ENCODE measurements at regions not wholly inside any gene's neighbourhood (a gene's known extent, or its start where the extent isn't known, plus 50 kb on each side); places are given as distances from the start of the nearest gene placed in this dataset.

DNA sequence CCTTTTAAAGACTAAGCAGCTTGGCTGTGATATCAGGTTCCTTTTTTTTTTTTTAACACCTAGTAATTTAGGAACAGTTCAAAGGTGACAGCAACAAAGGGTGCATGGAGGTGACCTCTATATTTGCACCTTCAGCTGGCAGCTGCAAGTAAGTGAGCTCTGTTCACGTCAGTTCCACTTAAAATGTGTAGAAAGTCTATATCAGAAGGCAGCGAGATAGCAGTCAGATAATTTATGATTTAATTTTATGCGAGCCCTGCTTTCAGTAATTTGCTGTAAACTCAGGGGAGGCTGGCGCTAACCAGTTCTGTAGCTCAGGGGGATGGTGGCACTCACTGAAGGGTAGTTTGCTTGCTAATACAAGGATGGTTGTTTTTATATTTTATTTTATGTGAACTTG lies 602.8 kb upstream of the MMS22L start:
- TF ChIP-seq FOSL1 (IDR thresholded peaks at IDR 0.05; ENCODE audit: low read depth) (no peak), SP1 (IDR thresholded peaks at IDR 0.05; ENCODE audit: low read depth) (no peak)
- H3K9me3 ChIP-seq (ENCODE audit: control insufficient read depth in 1 of 2, insufficient read depth in 1 of 2, low read depth in 1 of 2, low read length in 2 of 2), result no peaks in the 10 kb centered on the region
- no peaks in the 10 kb centered on the region for H3K36me3 ChIP-seq (ENCODE audit: control insufficient read depth in 1 of 2, insufficient read depth in 2 of 2, low read length in 2 of 2)
- ATAC-seq (no peak), DNase-seq (ENCODE audit: low read depth, low spot score) (no peak)
- RAD21 ChIA-PET (ENCODE audit: low non-redundant PET in 1 of 2, low total read pairs in 2 of 2, uncharacterized antibody in 2 of 2, unreplicated experiment in 2 of 2), result no interaction called here
- no peaks in the 10 kb centered on the region for H3K4me1 ChIP-seq (ENCODE audit: control insufficient read depth in 1 of 2, insufficient read depth in 2 of 2, low read length in 2 of 2)
- intact Hi-C loops (cut with micrococcal nuclease), result no loop called here
- POLR2A ChIA-PET, result no interaction called here
- H2AFZ ChIP-seq (ENCODE audit: low read depth, low read length, poor library complexity, severe bottlenecking), result no peak overlapping the region
- H3K27me3 ChIP-seq (ENCODE audit: insufficient read depth, low read length), result peaks cover 5% of the 10 kb centered on the region; the same call in 1 of the 2 replicates
- no peaks in the 10 kb centered on the region for H4K20me1 ChIP-seq (ENCODE audit: insufficient read depth)
- BruUV-seq (replicated peaks), result no TSS peak
- no peaks in the 10 kb centered on the region for H3K79me2 ChIP-seq (ENCODE audit: insufficient read depth, low read length)
- CTCF ChIA-PET, result no interaction called here
- H3K9ac ChIP-seq (ENCODE audit: low read length), result no peak overlapping the region
- H3K27ac ChIP-seq (ENCODE audit: low read depth, low read length), result no peak overlapping the region
- no peak overlapping the region for H3K4me3 ChIP-seq (replicated peaks in 1 of 2; ENCODE audit: low read depth in 1 of 2, low read length in 2 of 2)
- no peak overlapping the region for H3K4me2 ChIP-seq (ENCODE audit: low read length)
- H3K9me2 ChIP-seq (ENCODE audit: insufficient read depth), result no peaks in the 10 kb centered on the region

DNA sequence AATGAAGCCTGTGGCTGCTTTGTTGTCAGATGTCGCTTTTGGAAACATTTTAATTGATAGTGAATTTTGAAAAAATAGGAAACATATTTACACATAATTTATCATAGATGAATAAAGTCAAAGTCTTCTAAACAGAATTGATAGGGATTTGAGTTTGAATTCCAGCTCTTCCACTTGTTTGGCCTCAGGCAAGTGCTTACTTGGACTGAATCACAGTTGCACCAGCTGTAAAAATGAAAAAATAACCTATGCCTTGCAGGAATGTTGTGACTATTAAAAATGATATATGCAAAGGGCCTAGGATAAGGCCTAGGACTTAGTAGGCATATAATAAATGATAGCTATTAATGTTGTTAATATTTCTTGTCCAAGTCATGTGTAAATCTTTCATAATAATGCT lies 618.5 kb upstream of the MMS22L start:
- RAD21 ChIA-PET (ENCODE audit: low non-redundant PET in 1 of 2, low total read pairs in 2 of 2, uncharacterized antibody in 2 of 2, unreplicated experiment in 2 of 2), result no interaction called here
- Histone ChIP-seq H3K79me2 (ENCODE audit: insufficient read depth, low read length) (no peaks in the 10 kb centered on the region), H3K9me2 (ENCODE audit: insufficient read depth) (no peaks in the 10 kb centered on the region), H3K27ac (ENCODE audit: low read depth, low read length) (no peak overlapping the region), H3K4me2 (ENCODE audit: low read length) (no peak overlapping the region), H3K4me1 (ENCODE audit: control insufficient read depth in 1 of 2, insufficient read depth in 2 of 2, low read length in 2 of 2) (no peaks in the 10 kb centered on the region), H4K20me1 (ENCODE audit: insufficient read depth) (no peaks in the 10 kb centered on the region), H3K27me3 (ENCODE audit: insufficient read depth, low read length) (peaks cover 6% of the 10 kb centered on the region; the same call in 1 of the 2 replicates), H3K9ac (ENCODE audit: low read length) (no peak overlapping the region), H3K36me3 (ENCODE audit: control insufficient read depth in 1 of 2, insufficient read depth in 2 of 2, low read length in 2 of 2) (no peaks in the 10 kb centered on the region), H3K9me3 (ENCODE audit: control insufficient read depth in 1 of 2, insufficient read depth in 1 of 2, low read depth in 1 of 2, low read length in 2 of 2) (no peaks in the 10 kb centered on the region), H2AFZ (ENCODE audit: low read depth, low read length, poor library complexity, severe bottlenecking) (no peak overlapping the region), H3K4me3 (replicated peaks in 1 of 2; ENCODE audit: low read depth in 1 of 2, low read length in 2 of 2) (no peak overlapping the region)
- DNase-seq (ENCODE audit: low read depth, low spot score), result no peak
- POLR2A ChIA-PET, result no interaction called here
- ATAC-seq, result no peak
- intact Hi-C loops (cut with micrococcal nuclease), result no loop called here
- CTCF ChIA-PET, result no interaction called here
- no TSS peak for BruUV-seq (replicated peaks)
- TF ChIP-seq EZH2phosphoT487 (IDR thresholded peaks at IDR 0.05; ENCODE audit: borderline replicate concordance) (no peak), JUND (IDR thresholded peaks at IDR 0.05) (no peak), RAD21 (IDR thresholded peaks at IDR 0.05; ENCODE audit: low read depth) (no peak), ZNF274 (IDR thresholded peaks at IDR 0.05; ENCODE audit: low read depth, low read length) (no peak), POLR2AphosphoS5 (IDR thresholded peaks at IDR 0.05; ENCODE audit: low read depth, low read length) (no peak), SIN3A (IDR thresholded peaks at IDR 0.05; ENCODE audit: low read depth) (no peak), ZFX (IDR thresholded peaks at IDR 0.05) (no peak), SP1 (IDR thresholded peaks at IDR 0.05; ENCODE audit: low read depth) (no peak), TCF7L2 (IDR thresholded peaks at IDR 0.05; ENCODE audit: borderline replicate concordance, extremely low read depth, insufficient read depth, insufficient read length) (no peak), EZH2 (IDR thresholded peaks at IDR 0.05) (no peak), FOSL1 (IDR thresholded peaks at IDR 0.05; ENCODE audit: low read depth) (no peak), EGR1 (IDR thresholded peaks at IDR 0.05; ENCODE audit: low read depth) (no peak), YY1 (IDR thresholded peaks at IDR 0.05; ENCODE audit: extremely low read depth, insufficient replicate concordance, low read depth, low read length) (no peak)
- TF ChIP-seq, protein P1, sequence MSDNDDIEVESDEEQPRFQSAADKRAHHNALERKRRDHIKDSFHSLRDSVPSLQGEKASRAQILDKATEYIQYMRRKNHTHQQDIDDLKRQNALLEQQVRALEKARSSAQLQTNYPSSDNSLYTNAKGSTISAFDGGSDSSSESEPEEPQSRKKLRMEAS (IDR thresholded peaks at IDR 0.05), result no peak
- TF ChIP-seq, protein P2, sequence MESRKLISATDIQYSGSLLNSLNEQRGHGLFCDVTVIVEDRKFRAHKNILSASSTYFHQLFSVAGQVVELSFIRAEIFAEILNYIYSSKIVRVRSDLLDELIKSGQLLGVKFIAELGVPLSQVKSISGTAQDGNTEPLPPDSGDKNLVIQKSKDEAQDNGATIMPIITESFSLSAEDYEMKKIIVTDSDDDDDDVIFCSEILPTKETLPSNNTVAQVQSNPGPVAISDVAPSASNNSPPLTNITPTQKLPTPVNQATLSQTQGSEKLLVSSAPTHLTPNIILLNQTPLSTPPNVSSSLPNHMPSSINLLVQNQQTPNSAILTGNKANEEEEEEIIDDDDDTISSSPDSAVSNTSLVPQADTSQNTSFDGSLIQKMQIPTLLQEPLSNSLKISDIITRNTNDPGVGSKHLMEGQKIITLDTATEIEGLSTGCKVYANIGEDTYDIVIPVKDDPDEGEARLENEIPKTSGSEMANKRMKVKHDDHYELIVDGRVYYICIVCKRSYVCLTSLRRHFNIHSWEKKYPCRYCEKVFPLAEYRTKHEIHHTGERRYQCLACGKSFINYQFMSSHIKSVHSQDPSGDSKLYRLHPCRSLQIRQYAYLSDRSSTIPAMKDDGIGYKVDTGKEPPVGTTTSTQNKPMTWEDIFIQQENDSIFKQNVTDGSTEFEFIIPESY (IDR thresholded peaks at IDR 0.05; ENCODE audit: extremely low read depth, insufficient replicate concordance, low read length), result no peak
- TF ChIP-seq, protein P3, sequence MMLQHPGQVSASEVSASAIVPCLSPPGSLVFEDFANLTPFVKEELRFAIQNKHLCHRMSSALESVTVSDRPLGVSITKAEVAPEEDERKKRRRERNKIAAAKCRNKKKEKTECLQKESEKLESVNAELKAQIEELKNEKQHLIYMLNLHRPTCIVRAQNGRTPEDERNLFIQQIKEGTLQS (IDR thresholded peaks at IDR 0.05), result no peak
- TF ChIP-seq, protein P4, sequence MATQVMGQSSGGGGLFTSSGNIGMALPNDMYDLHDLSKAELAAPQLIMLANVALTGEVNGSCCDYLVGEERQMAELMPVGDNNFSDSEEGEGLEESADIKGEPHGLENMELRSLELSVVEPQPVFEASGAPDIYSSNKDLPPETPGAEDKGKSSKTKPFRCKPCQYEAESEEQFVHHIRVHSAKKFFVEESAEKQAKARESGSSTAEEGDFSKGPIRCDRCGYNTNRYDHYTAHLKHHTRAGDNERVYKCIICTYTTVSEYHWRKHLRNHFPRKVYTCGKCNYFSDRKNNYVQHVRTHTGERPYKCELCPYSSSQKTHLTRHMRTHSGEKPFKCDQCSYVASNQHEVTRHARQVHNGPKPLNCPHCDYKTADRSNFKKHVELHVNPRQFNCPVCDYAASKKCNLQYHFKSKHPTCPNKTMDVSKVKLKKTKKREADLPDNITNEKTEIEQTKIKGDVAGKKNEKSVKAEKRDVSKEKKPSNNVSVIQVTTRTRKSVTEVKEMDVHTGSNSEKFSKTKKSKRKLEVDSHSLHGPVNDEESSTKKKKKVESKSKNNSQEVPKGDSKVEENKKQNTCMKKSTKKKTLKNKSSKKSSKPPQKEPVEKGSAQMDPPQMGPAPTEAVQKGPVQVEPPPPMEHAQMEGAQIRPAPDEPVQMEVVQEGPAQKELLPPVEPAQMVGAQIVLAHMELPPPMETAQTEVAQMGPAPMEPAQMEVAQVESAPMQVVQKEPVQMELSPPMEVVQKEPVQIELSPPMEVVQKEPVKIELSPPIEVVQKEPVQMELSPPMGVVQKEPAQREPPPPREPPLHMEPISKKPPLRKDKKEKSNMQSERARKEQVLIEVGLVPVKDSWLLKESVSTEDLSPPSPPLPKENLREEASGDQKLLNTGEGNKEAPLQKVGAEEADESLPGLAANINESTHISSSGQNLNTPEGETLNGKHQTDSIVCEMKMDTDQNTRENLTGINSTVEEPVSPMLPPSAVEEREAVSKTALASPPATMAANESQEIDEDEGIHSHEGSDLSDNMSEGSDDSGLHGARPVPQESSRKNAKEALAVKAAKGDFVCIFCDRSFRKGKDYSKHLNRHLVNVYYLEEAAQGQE (IDR thresholded peaks at IDR 0.05; ENCODE audit: low read depth), result no peak

Measured in HCT116 (cell line).